A549 (cell line): ENCODE measurements at regions not wholly inside any gene's neighbourhood (a gene's known extent, or its start where the extent isn't known, plus 50 kb on each side); places are given as distances from the start of the nearest gene placed in this dataset.

Experiments used
- ATAC-seq, 2 experiments: fragments of 200-7000 bp in 1 of 2; fragments of >200 bp in 1 of 2; cut with Nextera tagmentation in 1 of 2; cut with Tn5 transposase in 1 of 2; 3 replicates each; pipeline versions ENCODE4 v1.8.0 to v1.9.1; 2018 to 2020; ENCODE audit warnings: mild to moderate bottlenecking in 1 of 2, moderate library complexity in 1 of 2
- CTCF ChIA-PET: fragments of 300-600 bp; sonication (Branson Sonifier 250); formaldehyde crosslinking; extraction: SDS; loops from one replicate; lab custom pipeline; 2021; ENCODE audit warnings: antibody characterized with exemption, inconsistent platforms; lab: Yijun Ruan, JAX
- POLR2A ChIA-PET: fragments of 350-600 bp; formaldehyde crosslinking; extraction: SDS; loops from one replicate; lab custom pipeline; 2021; ENCODE audit warnings: antibody characterized with exemption, inconsistent platforms; lab: Yijun Ruan, JAX
- DNase-seq, 2 experiments: peaks; one replicate each; pipeline versions ENCODE4 v3.0.0 to v3.0.0-alpha.2; 2011 to 2016; ENCODE audit warnings: low read depth in 1 of 2, low spot score in 1 of 2
- FAIRE-seq: peaks from 2 replicates; lab custom pipeline; 2011; peaks lifted over from hg19 to GRCh38; lab: Jason Lieb, UNC
- H3K27ac ChIP-seq, 2 experiments: fragments of >200 bp; sonication (Bioruptor Twin); formaldehyde crosslinking; 3 replicates each; pipeline ENCODE4 v1.5.1; 2016 to 2017
- H3K4me1 ChIP-seq: fragments of >200 bp; sonication (Bioruptor Twin); formaldehyde crosslinking; 3 replicates; pipeline ENCODE4 v1.6.1; 2016
- H3K4me2 ChIP-seq: fragments of >200 bp; sonication (Bioruptor Twin); formaldehyde crosslinking; 3 replicates; pipeline ENCODE4 v1.6.1; 2016
- H3K4me3 ChIP-seq: fragments of >200 bp; sonication (Bioruptor Twin); formaldehyde crosslinking; 3 replicates; pipeline ENCODE4 v1.5.1; 2016
- H3K9me3 ChIP-seq: fragments of >200 bp; sonication (Bioruptor Twin); formaldehyde crosslinking; 3 replicates; pipeline ENCODE4 v1.6.1; 2016
- BCL3 ChIP-seq: fragments of >200 bp; sonication (Bioruptor Twin); formaldehyde crosslinking; IDR thresholded peaks from 3 replicates; pipeline ENCODE4 v1.6.1; 2016
- BHLHE40 ChIP-seq: IDR thresholded peaks from 2 replicates; pipeline ENCODE4 v1.6.1; 2012; ENCODE audit warnings: low read depth, low read length, inconsistent platforms
- CHD4 ChIP-seq: fragments of 200-600 bp; sonication (generic); IDR thresholded peaks from 2 replicates; pipeline ENCODE4 v1.6.1; 2016; ENCODE audit warnings: antibody characterized with exemption, mild to moderate bottlenecking, borderline replicate concordance
- ELK1 ChIP-seq: fragments of 150-350 bp; IDR thresholded peaks from 2 replicates; pipeline ENCODE4 v1.6.1; 2014; ENCODE audit warnings: low read depth, mild to moderate bottlenecking, low read length
- EP300 ChIP-seq, 2 experiments: fragments of >200 bp; sonication (Bioruptor Twin); formaldehyde crosslinking; IDR thresholded peaks; 2 replicates in 1 of 2; 3 replicates in 1 of 2; pipeline ENCODE4 v1.6.1; 2016 to 2017
- HMGXB4 ChIP-seq: fragments of 250-450 bp; sonication (Bioruptor Pico); IDR thresholded peaks from 2 replicates; pipeline ENCODE4 v1.5.0; 2021; ENCODE audit warnings: mild to moderate bottlenecking, moderate library complexity, borderline replicate concordance
- HOXB13 ChIP-seq: fragments of 250-450 bp; sonication (Bioruptor Pico); IDR thresholded peaks from 2 replicates; pipeline ENCODE4 v1.5.0; 2020; ENCODE audit warnings: low read depth, mild to moderate bottlenecking, moderate library complexity
- HOXB5 ChIP-seq: fragments of 250-450 bp; sonication (Bioruptor Pico); IDR thresholded peaks from 2 replicates; pipeline ENCODE4 v1.5.0; 2020; ENCODE audit warnings: mild to moderate bottlenecking, moderate library complexity
- KDM1A ChIP-seq: fragments of 200-600 bp; sonication (generic); IDR thresholded peaks from 2 replicates; pipeline ENCODE4 v1.6.1; 2016; ENCODE audit warnings: low read depth, mild to moderate bottlenecking
- MAZ ChIP-seq: fragments of 150-350 bp; IDR thresholded peaks from 2 replicates; pipeline ENCODE4 v1.6.1; 2014; ENCODE audit warnings: antibody characterized with exemption, low read depth, low read length, borderline replicate concordance
- MYC ChIP-seq: IDR thresholded peaks from 2 replicates; pipeline ENCODE4 v1.6.1; 2012; ENCODE audit warnings: mild to moderate bottlenecking, inconsistent platforms, low read length, improper control_type of control experiment, borderline replicate concordance
- NPAS2 ChIP-seq: fragments of 250-450 bp; sonication (Bioruptor Pico); IDR thresholded peaks from 2 replicates; pipeline ENCODE4 v1.8.0; 2022; ENCODE audit warnings: mild to moderate bottlenecking, moderate library complexity, borderline replicate concordance
- PBX3 ChIP-seq: IDR thresholded peaks from 2 replicates; pipeline ENCODE4 v1.6.1; 2012
- POLR2A ChIP-seq: IDR thresholded peaks from 2 replicates; pipeline ENCODE4 v1.6.1; 2012; ENCODE audit warnings: mild to moderate bottlenecking, low read length
- POLR2AphosphoS2 ChIP-seq: conservative IDR thresholded peaks from 2 replicates; pipeline ENCODE4 v1.6.1; 2012; ENCODE audit warnings: low read length, improper control_type of control experiment, inconsistent platforms
- RNF2 ChIP-seq: fragments of 200-600 bp; sonication (generic); IDR thresholded peaks from 2 replicates; pipeline ENCODE4 v1.6.1; 2016; ENCODE audit warnings: low read depth, mild to moderate bottlenecking, antibody characterized with exemption, moderate library complexity, borderline replicate concordance
- SMC3 ChIP-seq: fragments of >200 bp; sonication (Bioruptor Twin); formaldehyde crosslinking; IDR thresholded peaks from 3 replicates; pipeline ENCODE4 v1.6.1; 2018; ENCODE audit warnings: inconsistent platforms
- TFCP2L1 ChIP-seq: fragments of 250-450 bp; sonication (Bioruptor Pico); IDR thresholded peaks from 2 replicates; pipeline ENCODE4 v1.5.0; 2021; ENCODE audit warnings: mild to moderate bottlenecking
- USF2 ChIP-seq: fragments of 450-650 bp; IDR thresholded peaks from 2 replicates; pipeline ENCODE4 v1.6.1; 2014; ENCODE audit warnings: antibody characterized with exemption
- ZC3H11A ChIP-seq: fragments of 450-650 bp; IDR thresholded peaks from 2 replicates; pipeline ENCODE4 v1.6.1; 2014; ENCODE audit warnings: antibody characterized with exemption, mild to moderate bottlenecking
- WGBS: methylation state at CpG from one replicate; pipeline ENCODE4 v1.1.6; 2017; ENCODE audit errors: missing lambda C conversion rate; 5-methylcytosine and 5-hydroxymethylcytosine counted together

- ChIA-PET CTCF (interaction anchor here (4.4 kb wide), 1 partner anchor 271 kb away, joined by 14 read pairs; no protein-coding TSS in a partner anchor), POLR2A (no interaction called here)
- Histone ChIP-seq H3K4me3 (no peak overlapping the region), H3K9me3 (no peaks in the 10 kb centered on the region), H3K27ac (no peak overlapping the region), H3K4me1 (no peaks in the 10 kb centered on the region; the same call in 2 of the 3 replicates), H3K4me2 (no peak overlapping the region)
- ATAC-seq, result no peak
- TF ChIP-seq HOXB13 (CRISPR knock-in tag), result no peak
- no peak for TF ChIP-seq EP300 (IDR thresholded peaks at IDR 0.05)
- TF ChIP-seq POLR2A, result no peak
- no peak for TF ChIP-seq MYC
- TF ChIP-seq BHLHE40, result no peak
- no peak for TF ChIP-seq HOXB5 (CRISPR knock-in tag)
- TF ChIP-seq SMC3, result no peak
- TF ChIP-seq CHD4, result no peak
- TF ChIP-seq NPAS2 (CRISPR knock-in tag), result no peak
- TF ChIP-seq BCL3, result no peak
- no peak for TF ChIP-seq ELK1
- TF ChIP-seq POLR2AphosphoS2, result no peak
- no peak for TF ChIP-seq HMGXB4 (CRISPR knock-in tag)
- no peak for TF ChIP-seq MAZ
- TF ChIP-seq USF2, result no peak
- no peak for TF ChIP-seq ZC3H11A
- no peak for TF ChIP-seq TFCP2L1 (CRISPR knock-in tag)
- TF ChIP-seq RNF2, result no peak
- DNase-seq, result no peak
- WGBS, result 13% methylated on average over 3 of the region's 3 CpGs
- no peak for FAIRE-seq
These were observed 53.6 kb upstream of the ZPBP start for GRCh38 chr7:50146692-50147091.

GRCh38 chr7:50145801-50146338, 52.8 kb upstream of the ZPBP start:
- POLR2A ChIA-PET, result no interaction called here
- DNase-seq (no peak), ATAC-seq (no peak)
- Histone ChIP-seq H3K4me2 (no peak overlapping the region), H3K4me3 (no peak overlapping the region)
- WGBS, result 0% methylated on average over 2 of the region's 2 CpGs
- TF ChIP-seq PBX3, result no peak
- no peak for TF ChIP-seq KDM1A
- no peak for TF ChIP-seq RNF2
- TF ChIP-seq ELK1, result no peak
- TF ChIP-seq, all 56 proteins: peak for 0
- Histone ChIP-seq H3K9me3 (no peaks in the 10 kb centered on the region), H3K4me1 (no peaks in the 10 kb centered on the region; the same call in 2 of the 3 replicates), H3K27ac (no peak overlapping the region)
- CTCF ChIA-PET, result interaction anchor here (0.6 to 5.6 kb wide), 4 partner anchors 272 to 1660 kb away, joined by 3 to 25 read pairs (median 8); no protein-coding TSS in a partner anchor
- FAIRE-seq, result no peak
